ENCODE measurements at regions not wholly inside any gene's neighbourhood (a gene's known extent, or its start where the extent isn't known, plus 50 kb on each side); places are given as distances from the start of the nearest gene placed in this dataset.
"Not testable (repeated sequence)": the region's sequence is repeated elsewhere in the genome, so short reads cannot be mapped to it uniquely, and the experiment has no call there.

DNA sequence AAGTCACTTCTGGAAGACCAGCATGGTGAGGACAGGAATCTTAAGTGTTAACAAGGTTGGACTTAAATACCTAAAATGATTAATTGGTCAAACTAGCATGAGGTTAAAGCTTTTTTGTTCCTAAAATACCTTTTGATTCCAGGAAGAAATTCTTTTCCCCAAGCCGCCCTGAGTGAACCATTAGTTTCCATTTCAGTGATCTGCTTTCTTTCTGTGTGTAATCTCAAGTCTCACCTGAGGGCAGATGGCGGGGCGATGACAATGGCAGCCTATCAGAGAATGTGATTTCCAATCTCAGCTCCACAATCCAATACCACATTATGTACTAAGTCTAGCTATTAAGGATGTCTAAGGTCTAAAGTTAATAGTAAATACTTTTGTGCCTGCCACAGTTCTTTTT, 390.9 kb upstream of the SGCG start:
- FAIRE-seq, result no peak

GRCh38 chr13:22793598-22794134, 387.1 kb upstream of the SGCG start:
- no peak for FAIRE-seq

- FAIRE-seq, result no peak
These were observed 380.0 kb upstream of the SGCG start for GRCh38 chr13:22800526-22801401.

- peak; percentile 91 for FAIRE-seq
These were observed 379.3 kb upstream of the SGCG start for GRCh38 chr13:22801402-22802003.

- no peak for FAIRE-seq
These were observed 368.0 kb upstream of the SGCG start for GRCh38 chr13:22812793-22813192.

GRCh38 chr13:22813531-22814377, 367.0 kb upstream of the SGCG start:
- FAIRE-seq, result not testable (repeated sequence)

DNA sequence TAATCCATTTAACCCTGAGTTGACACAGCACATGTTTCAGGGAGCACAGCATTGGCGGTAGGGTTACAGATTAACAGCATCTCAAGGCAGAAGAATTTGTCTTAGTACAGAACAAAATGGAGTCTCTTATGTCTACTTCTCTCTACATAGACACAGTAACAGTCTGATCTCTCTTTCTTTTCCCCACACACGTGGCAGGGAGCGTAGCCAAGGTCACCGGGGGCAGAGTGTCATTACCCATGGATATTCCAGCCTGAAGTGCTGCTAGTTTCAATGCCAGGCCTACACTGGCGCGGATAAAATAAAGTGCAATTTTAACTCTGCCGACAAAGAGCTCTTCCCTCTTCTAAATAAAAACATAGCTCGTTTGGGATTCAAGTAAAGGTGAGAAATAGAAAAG, 366.3 kb upstream of the SGCG start:
- not testable (repeated sequence) for FAIRE-seq

DNA sequence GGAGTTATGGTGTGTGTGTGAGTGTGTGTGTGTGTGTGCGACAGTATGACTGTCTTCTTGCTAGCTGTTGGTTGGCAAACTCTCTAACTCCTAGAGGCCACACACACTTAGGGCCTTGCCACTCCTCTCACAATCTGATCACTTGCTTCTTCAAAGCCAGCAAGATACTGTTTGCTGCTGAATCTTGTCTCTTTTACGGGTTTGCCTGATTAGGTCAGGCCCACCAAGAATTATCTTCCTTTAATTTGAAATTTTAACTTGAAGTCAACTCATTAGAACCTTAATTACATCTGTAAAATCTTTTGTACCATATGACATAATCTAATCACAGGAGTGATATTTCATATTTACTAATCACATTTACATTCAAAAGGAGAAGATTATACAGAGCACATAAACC, 359.2 kb upstream of the SGCG start:
- no peak for FAIRE-seq

DNA sequence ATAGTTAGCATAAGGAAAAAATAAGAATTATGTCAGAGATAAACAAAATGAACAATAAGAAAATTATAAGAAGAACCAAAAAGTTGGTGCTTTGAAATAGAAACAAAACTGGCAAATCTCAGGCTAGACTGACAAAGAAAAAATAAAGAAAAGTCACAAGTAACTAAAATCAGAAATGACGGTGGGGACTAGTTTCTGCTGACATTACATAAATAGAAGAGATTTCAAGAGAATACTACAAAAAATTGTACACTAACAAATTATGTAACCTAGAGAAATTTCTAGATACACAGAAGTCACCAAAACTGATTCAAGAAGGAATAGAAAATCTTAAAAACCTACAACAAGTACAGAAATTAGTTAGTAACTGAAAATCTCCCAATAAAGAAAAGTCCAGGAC, 355.6 kb upstream of the SGCG start:
- FAIRE-seq, result no peak

DNA sequence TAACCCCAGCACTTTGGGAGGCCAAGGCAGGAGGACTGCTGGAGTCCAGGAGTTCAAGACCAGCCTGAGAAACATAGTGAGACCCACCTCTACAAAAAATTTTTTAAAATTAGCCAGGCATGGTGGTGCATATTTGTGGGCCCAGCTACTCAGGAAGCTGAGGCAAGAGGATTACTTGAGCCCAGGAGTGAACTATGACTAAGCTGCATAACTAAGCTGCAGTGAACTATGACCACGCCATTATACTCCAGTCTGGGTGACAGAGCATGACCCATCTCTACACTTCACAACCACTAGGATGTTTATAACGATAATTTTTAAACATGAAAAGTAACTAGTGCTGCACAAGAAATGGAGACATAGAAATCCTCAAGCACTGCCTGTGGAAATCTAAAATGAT, 352.7 kb upstream of the SGCG start:
- FAIRE-seq, result no peak

DNA sequence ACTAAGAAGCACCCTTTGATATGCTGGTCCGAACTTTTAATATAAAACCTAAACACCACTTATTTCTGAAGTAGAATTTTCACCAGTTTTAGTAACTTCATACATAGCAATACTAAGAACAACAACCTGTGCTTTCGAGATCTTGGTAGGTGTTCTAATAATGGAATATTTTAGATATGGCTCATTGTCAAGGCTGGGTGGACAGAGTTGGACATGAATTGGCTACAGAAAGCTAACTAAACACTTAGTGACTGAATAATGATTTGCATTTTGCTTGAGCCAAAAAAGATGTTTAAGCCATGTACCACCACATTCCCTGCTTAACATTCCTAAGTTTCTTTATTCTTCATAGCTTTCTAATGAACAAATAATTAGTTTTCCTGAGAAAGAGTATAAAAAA, 344.3 kb upstream of the SGCG start:
- FAIRE-seq, result no peak

GRCh38 chr13:22837980-22838647, 342.7 kb upstream of the SGCG start:
- FAIRE-seq, result no peak

GRCh38 chr13:22839603-22840530, 340.9 kb upstream of the SGCG start:
- FAIRE-seq, result no peak

- no peak for FAIRE-seq
These were observed 334.2 kb upstream of the SGCG start for GRCh38 chr13:22846551-22846950.

DNA sequence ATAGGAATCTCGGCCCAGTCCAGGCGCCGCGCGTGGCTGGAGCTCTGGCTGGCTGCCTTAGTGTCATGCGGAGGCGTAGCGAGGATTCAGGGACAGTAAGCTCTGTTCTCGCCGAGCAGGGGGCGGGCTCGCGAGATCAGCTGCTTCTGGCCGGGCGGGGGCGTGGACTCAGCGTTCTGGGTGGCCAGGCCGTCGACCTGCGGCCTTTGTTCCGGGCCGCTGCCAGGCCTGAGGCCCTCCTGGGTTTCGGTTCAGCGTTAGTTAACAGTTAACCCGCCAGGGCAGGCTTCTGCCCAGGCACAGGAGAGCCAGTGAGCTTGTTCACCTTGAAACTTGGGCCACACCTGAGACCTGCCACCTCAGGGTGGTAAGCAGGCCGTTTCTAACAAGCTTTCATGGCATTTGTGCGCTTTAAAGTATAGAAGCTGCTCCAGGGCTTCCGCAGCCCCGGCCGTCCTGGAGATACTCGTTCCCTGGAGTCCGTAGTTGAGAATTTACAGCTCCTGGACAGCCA, 332.2 kb upstream of the SGCG start:
- no peak for FAIRE-seq

- no peak for FAIRE-seq
These were observed 324.9 kb upstream of the SGCG start for GRCh38 chr13:22855926-22856325.

DNA sequence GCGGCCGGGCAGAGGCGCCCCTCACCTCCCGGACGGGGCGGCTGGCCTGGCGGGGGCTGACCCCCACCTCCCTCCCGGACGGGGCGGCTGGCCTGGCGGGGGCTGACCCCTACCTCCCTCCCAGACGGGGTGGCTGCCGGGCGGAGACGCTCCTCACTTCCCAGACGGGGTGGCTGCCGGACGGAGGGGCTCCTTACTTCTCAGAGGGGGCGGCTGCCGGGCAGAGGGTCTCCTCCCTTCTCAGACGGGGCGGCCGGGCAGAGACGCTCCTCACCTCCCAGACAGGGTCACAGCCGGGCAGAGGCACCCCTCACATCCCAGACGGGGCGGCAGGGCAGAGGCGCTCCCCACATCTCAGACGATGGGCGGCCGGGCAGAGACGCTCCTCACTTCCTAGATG, 321.8 kb upstream of the SGCG start:
- not testable (repeated sequence) for FAIRE-seq

- not testable (repeated sequence) for FAIRE-seq
These were observed 321.4 kb upstream of the SGCG start for GRCh38 chr13:22859411-22859810.

- no peak for FAIRE-seq
These were observed 318.8 kb upstream of the SGCG start for GRCh38 chr13:22861958-22862466.

GRCh38 chr13:22862478-22862877, 318.3 kb upstream of the SGCG start:
- FAIRE-seq, result no peak

DNA sequence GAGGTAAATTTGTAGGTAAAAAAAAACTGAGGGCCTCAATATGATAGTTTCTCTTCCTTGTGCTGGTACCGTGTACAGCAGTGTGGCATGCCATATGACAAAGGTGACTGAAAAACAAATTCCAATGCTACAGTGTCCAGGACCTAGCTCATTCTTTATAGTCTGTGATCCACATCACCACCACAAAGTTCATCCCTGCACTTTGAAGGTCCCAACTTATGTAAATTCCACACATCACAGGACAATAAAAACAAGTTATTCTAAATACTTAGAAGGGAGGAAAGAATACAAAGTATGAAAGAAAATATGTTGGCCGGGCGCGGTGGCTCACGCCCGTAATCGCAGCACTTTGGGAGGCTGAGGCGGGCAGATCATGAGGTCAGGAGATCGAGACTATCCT, 314.6 kb upstream of the SGCG start:
- no peak for FAIRE-seq

Data from endometrium (tissue), 2 donors.